Uterus (tissue), 2 donors: ENCODE measurements at regions not wholly inside any gene's neighbourhood (a gene's known extent, or its start where the extent isn't known, plus 50 kb on each side); places are given as distances from the start of the nearest gene placed in this dataset.

Source experiments
- POLR2A ChIP-seq, 2 donors: fragments of 450-650 bp; IDR thresholded peaks; one replicate each; pipeline ENCODE4 v1.6.1; 2016; ENCODE audit warnings: antibody characterized with exemption in 2 of 2, mild to moderate bottlenecking in 1 of 2, moderate library complexity in 1 of 2
- TF ChIP-seq, protein P1 (sequence below), 4 experiments: fragments of 200-600 bp in 2 of 4; fragments of 450-650 bp in 2 of 4; sonication (generic) in 2 of 4; IDR thresholded peaks; one replicate each; pipeline ENCODE4 v1.5.1; 2016 to 2019; ENCODE audit warnings: antibody characterized with exemption in 4 of 4, mild to moderate bottlenecking in 2 of 4, moderate library complexity in 1 of 4

DNA sequence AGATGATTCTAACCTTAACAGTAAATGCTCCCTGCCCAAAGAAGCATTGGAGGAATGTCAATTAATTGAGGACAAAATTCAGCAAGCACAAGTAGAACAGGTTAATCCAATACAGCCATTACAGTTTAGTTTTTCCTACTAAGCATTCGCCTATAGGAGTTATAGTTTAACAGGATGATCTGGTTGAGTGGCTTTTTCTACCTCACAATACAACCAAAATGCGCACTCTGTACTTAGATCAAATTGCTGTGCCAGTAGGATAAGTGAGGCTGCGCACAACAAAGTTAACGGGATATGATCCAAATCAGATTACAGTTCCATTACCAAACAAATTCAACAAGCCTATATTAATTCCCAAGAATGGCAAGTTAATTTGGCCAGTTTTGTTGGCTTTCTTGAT lies 117.1 kb upstream of the TRIM24 start:
- no peak for TF ChIP-seq POLR2A (IDR thresholded peaks at IDR 0.05)
- TF ChIP-seq, protein P1, sequence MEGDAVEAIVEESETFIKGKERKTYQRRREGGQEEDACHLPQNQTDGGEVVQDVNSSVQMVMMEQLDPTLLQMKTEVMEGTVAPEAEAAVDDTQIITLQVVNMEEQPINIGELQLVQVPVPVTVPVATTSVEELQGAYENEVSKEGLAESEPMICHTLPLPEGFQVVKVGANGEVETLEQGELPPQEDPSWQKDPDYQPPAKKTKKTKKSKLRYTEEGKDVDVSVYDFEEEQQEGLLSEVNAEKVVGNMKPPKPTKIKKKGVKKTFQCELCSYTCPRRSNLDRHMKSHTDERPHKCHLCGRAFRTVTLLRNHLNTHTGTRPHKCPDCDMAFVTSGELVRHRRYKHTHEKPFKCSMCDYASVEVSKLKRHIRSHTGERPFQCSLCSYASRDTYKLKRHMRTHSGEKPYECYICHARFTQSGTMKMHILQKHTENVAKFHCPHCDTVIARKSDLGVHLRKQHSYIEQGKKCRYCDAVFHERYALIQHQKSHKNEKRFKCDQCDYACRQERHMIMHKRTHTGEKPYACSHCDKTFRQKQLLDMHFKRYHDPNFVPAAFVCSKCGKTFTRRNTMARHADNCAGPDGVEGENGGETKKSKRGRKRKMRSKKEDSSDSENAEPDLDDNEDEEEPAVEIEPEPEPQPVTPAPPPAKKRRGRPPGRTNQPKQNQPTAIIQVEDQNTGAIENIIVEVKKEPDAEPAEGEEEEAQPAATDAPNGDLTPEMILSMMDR (IDR thresholded peaks at IDR 0.05): no peak
